ENCODE measurements at regions not wholly inside any gene's neighbourhood (a gene's known extent, or its start where the extent isn't known, plus 50 kb on each side); places are given as distances from the start of the nearest gene placed in this dataset.

DNA sequence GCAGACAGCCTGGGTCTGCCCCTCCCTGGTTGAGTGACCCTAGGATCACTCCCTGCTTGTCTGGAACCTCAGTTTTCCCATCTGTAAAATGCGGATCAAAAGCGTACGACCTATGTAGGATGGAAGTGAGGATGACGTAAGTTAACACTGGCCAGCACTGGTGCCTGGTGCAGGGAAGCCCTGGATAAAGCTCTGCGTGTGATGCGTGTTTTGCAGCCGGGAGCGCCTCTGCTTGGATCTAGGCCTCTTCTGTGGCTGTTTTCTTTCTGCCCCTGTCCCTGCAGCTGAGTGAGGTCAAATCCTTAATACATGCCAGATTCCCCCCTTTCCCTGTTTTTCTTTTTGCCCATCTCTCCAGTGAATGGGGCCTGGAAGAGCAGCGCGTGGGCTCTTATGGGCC, 201.5 kb downstream of the RBM19 start:
- TF ChIP-seq CTCF (IDR thresholded peaks at IDR 0.05) = no peak
- TF ChIP-seq POLR2AphosphoS5 (IDR thresholded peaks at IDR 0.05) = no peak
- TF ChIP-seq POLR2A (IDR thresholded peaks at IDR 0.05) = no peak

All from sigmoid colon (tissue), 4 donors.